H1 (cell line): ENCODE measurements at regions not wholly inside any gene's neighbourhood (a gene's known extent, or its start where the extent isn't known, plus 50 kb on each side); places are given as distances from the start of the nearest gene placed in this dataset.
A peak's percentile ranks its signal among the peaks of the same experiment; 100 is the strongest.

ENCODE experiments used
- CTCF ChIA-PET: fragments of 300-600 bp; sonication (Branson Sonifier 250); formaldehyde crosslinking; loops from one replicate; lab custom pipeline; 2021; ENCODE audit not compliant: partially characterized antibody; lab: Charles Lee
- POLR2A ChIA-PET: fragments of 300-600 bp; sonication (Branson Sonifier 250); formaldehyde crosslinking; loops from one replicate; lab custom pipeline; 2021; ENCODE audit warnings: inconsistent platforms; ENCODE audit not compliant: partially characterized antibody; lab: Charles Lee
- DNase-seq, 2 experiments: peaks; one replicate each; pipeline versions ENCODE4 v3.0.0 to v3.0.0-alpha.2; 2010 to 2022; ENCODE audit warnings: low spot score in 2 of 2, low read depth in 1 of 2, mixed read lengths in 1 of 2
- FAIRE-seq: peaks from 2 replicates; lab custom pipeline; 2011; peaks lifted over from hg19 to GRCh38; lab: Jason Lieb, UNC
- H2AFZ ChIP-seq: 2 replicates; pipeline ENCODE4 v1.8.1; 2012; ENCODE audit warnings: low read length, inconsistent platforms
- H2AK5ac ChIP-seq: 2 replicates; pipeline ENCODE4 v1.6.1; 2013; ENCODE audit warnings: low read depth, low read length
- H2BK120ac ChIP-seq: replicated peaks from 2 replicates; pipeline ENCODE3; 2013; ENCODE audit warnings: low read depth, low read length, inconsistent platforms
- H2BK12ac ChIP-seq: 2 replicates; pipeline ENCODE4 v1.6.1; 2013; ENCODE audit warnings: low read depth, low read length
- H2BK15ac ChIP-seq: 2 replicates; pipeline ENCODE4 v1.6.1; 2013; ENCODE audit warnings: low read length
- H2BK20ac ChIP-seq: 2 replicates; pipeline ENCODE4 v1.6.1; 2013; ENCODE audit warnings: low read length
- H2BK5ac ChIP-seq: 2 replicates; pipeline ENCODE4 v1.6.1; 2013; ENCODE audit warnings: low read depth, low read length
- H3K14ac ChIP-seq: 2 replicates; pipeline ENCODE4 v1.6.1; 2013; ENCODE audit warnings: inconsistent platforms; ENCODE audit not compliant: insufficient read length
- H3K18ac ChIP-seq: 2 replicates; pipeline ENCODE4 v1.6.1; 2013; ENCODE audit warnings: low read length; ENCODE audit errors: extremely low read depth
- H3K23ac ChIP-seq: 2 replicates; pipeline ENCODE4 v1.6.1; 2013; ENCODE audit warnings: inconsistent platforms; ENCODE audit not compliant: insufficient read length
- H3K23me2 ChIP-seq: 2 replicates; pipeline ENCODE4 v1.6.1; 2013; ENCODE audit warnings: low read depth, low read length
- H3K27ac ChIP-seq: 2 replicates; pipeline ENCODE4 v1.6.1; 2011; ENCODE audit warnings: low read depth, low read length, inconsistent platforms
- H3K27me3 ChIP-seq, 4 experiments: replicated peaks in 1 of 4; 1 replicate in 1 of 4; 2 replicates in 3 of 4; pipeline versions ENCODE4 v1.6.1 to v1.8.1; 2011 to 2013; ENCODE audit warnings: low read length in 3 of 4, mild to moderate bottlenecking in 3 of 4, inconsistent platforms in 2 of 4, mixed read lengths in 2 of 4, moderate library complexity in 1 of 4; ENCODE audit not compliant: control insufficient read depth in 3 of 4, insufficient read depth in 3 of 4; ENCODE audit errors: extremely low read depth in 1 of 4
- H3K36me3 ChIP-seq, 4 experiments: 2 replicates each; pipeline versions ENCODE4 v1.6.1 to v1.8.1; 2011 to 2013; ENCODE audit warnings: mild to moderate bottlenecking in 4 of 4, low read length in 3 of 4, moderate library complexity in 2 of 4, control low read depth in 1 of 4, inconsistent platforms in 1 of 4; ENCODE audit not compliant: insufficient read depth in 4 of 4, control insufficient read depth in 2 of 4
- H3K4ac ChIP-seq: replicated peaks from 2 replicates; pipeline ENCODE3; 2013; ENCODE audit warnings: low read length, low read depth, mixed read lengths, inconsistent platforms; ENCODE audit not compliant: insufficient read length
- H3K4me1 ChIP-seq, 4 experiments: replicated peaks in 1 of 4; 1 replicate in 1 of 4; 2 replicates in 3 of 4; pipeline versions ENCODE4 v1.6.1 to v1.8.1; 2011 to 2013; ENCODE audit warnings: low read length in 3 of 4, inconsistent platforms in 2 of 4, mixed read lengths in 1 of 4; ENCODE audit not compliant: insufficient read depth in 4 of 4, control insufficient read depth in 3 of 4
- H3K4me2 ChIP-seq, 2 experiments: 2 replicates each; pipeline versions ENCODE4 v1.6.1 to v1.8.1; 2011 to 2013; ENCODE audit warnings: low read depth in 2 of 2, low read length in 2 of 2, control low read depth in 1 of 2, inconsistent platforms in 1 of 2, mild to moderate bottlenecking in 1 of 2; ENCODE audit not compliant: insufficient read depth in 1 of 2
- H3K4me3 ChIP-seq, 4 experiments: fragments of 200-600, 300-600 bp in 1 of 4; sonication (generic), shearing (Covaris generic), sonication (Bioruptor Twin) in 1 of 4; 2 replicates each; pipeline versions ENCODE4 v1.5.1 to v1.8.1; 2011 to 2016; ENCODE audit warnings: low read length in 4 of 4, low read depth in 3 of 4, control low read depth in 2 of 4, inconsistent platforms in 2 of 4, mild to moderate bottlenecking in 2 of 4, mixed read lengths in 1 of 4, moderate library complexity in 1 of 4; ENCODE audit not compliant: insufficient read depth in 2 of 4; ENCODE audit errors: extremely low read depth in 1 of 4
- H3K56ac ChIP-seq: replicated peaks from 2 replicates; pipeline ENCODE3; 2013; ENCODE audit warnings: low read depth, mild to moderate bottlenecking, mixed read lengths, low read length, inconsistent platforms; ENCODE audit not compliant: insufficient read length
- H3K79me1 ChIP-seq: 2 replicates; pipeline ENCODE4 v1.6.1; 2013; ENCODE audit warnings: low read depth, low read length, control low read depth
- H3K79me2 ChIP-seq, 2 experiments: 2 replicates each; pipeline versions ENCODE4 v1.6.1 to v1.8.1; 2012 to 2013; ENCODE audit warnings: low read length in 2 of 2, mild to moderate bottlenecking in 2 of 2, inconsistent platforms in 1 of 2; ENCODE audit not compliant: insufficient read depth in 2 of 2, control insufficient read depth in 1 of 2
- H3K9ac ChIP-seq, 4 experiments: replicated peaks in 1 of 4; 1 replicate in 1 of 4; 2 replicates in 3 of 4; pipeline versions ENCODE4 v1.6.1 to v1.8.1; 2011 to 2013; ENCODE audit warnings: low read depth in 3 of 4, low read length in 3 of 4, control low read depth in 2 of 4, mild to moderate bottlenecking in 2 of 4, moderate library complexity in 2 of 4, inconsistent platforms in 1 of 4; ENCODE audit errors: extremely low read depth in 1 of 4
- H3K9me3 ChIP-seq, 2 experiments: 2 replicates each; pipeline versions ENCODE4 v1.6.1 to v1.8.1; 2012 to 2013; ENCODE audit warnings: mild to moderate bottlenecking in 2 of 2, moderate library complexity in 2 of 2, control low read depth in 1 of 2, inconsistent platforms in 1 of 2, low read depth in 1 of 2, low read length in 1 of 2, mixed read lengths in 1 of 2; ENCODE audit not compliant: insufficient read depth in 2 of 2
- H4K20me1 ChIP-seq, 2 experiments: replicated peaks in 1 of 2; 2 replicates each; pipeline versions ENCODE3 to v1.8.1; 2011 to 2013; ENCODE audit warnings: inconsistent platforms in 2 of 2, low read length in 2 of 2, mild to moderate bottlenecking in 1 of 2; ENCODE audit not compliant: insufficient read depth in 2 of 2, control insufficient read depth in 1 of 2
- H4K5ac ChIP-seq: 2 replicates; pipeline ENCODE4 v1.6.1; 2013; ENCODE audit warnings: low read length, low read depth, mixed read lengths, inconsistent platforms; ENCODE audit not compliant: insufficient read length
- H4K8ac ChIP-seq: 2 replicates; pipeline ENCODE4 v1.8.0; 2013; ENCODE audit warnings: mild to moderate bottlenecking, moderate library complexity, low read length, inconsistent platforms; ENCODE audit not compliant: insufficient read depth; ENCODE audit errors: extremely low read depth
- H4K91ac ChIP-seq: replicated peaks from 2 replicates; pipeline ENCODE3; 2013; ENCODE audit warnings: low read length, mixed read lengths, inconsistent platforms; ENCODE audit not compliant: insufficient read length
- CHD2 ChIP-seq: IDR thresholded peaks from 2 replicates; pipeline ENCODE4 v1.6.1; 2012; ENCODE audit warnings: low read length, improper control_type of control experiment
- CTCF ChIP-seq, 3 experiments: IDR thresholded peaks; 1 replicate in 2 of 3; 2 replicates in 1 of 3; pipeline versions ENCODE4 v1.5.1 to v1.6.1; 2011; ENCODE audit warnings: low read length in 3 of 3, mild to moderate bottlenecking in 3 of 3, inconsistent platforms in 2 of 3, low read depth in 1 of 3, moderate library complexity in 1 of 3; ENCODE audit not compliant: insufficient read depth in 1 of 3; ENCODE audit errors: control extremely low read depth in 1 of 3
- GTF2F1 ChIP-seq: IDR thresholded peaks from 2 replicates; pipeline ENCODE4 v1.6.1; 2012; ENCODE audit warnings: low read depth, low read length, improper control_type of control experiment, borderline replicate concordance
- POLR2AphosphoS5 ChIP-seq: IDR thresholded peaks from 2 replicates; pipeline ENCODE4 v1.6.1; 2011; ENCODE audit warnings: low read depth, low read length
- RFX5 ChIP-seq: IDR thresholded peaks from 2 replicates; pipeline ENCODE4 v1.6.1; 2011; ENCODE audit warnings: low read depth, low read length, improper control_type of control experiment, borderline replicate concordance
- RXRA ChIP-seq: IDR thresholded peaks from 2 replicates; pipeline ENCODE4 v1.6.1; 2011; ENCODE audit warnings: low read depth, mild to moderate bottlenecking, low read length, moderate library complexity; ENCODE audit not compliant: insufficient read depth
- SAP30 ChIP-seq: fragments of 300-600 bp; sonication (generic); IDR thresholded peaks from 2 replicates; pipeline ENCODE4 v1.7.1; 2012; ENCODE audit warnings: low read length, moderate library complexity, mild to moderate bottlenecking, inconsistent platforms; ENCODE audit not compliant: insufficient read depth, insufficient replicate concordance
- SIX5 ChIP-seq: IDR thresholded peaks from 2 replicates; pipeline ENCODE4 v1.6.1; 2011; ENCODE audit warnings: mild to moderate bottlenecking, low read depth, low read length
- SP2 ChIP-seq: IDR thresholded peaks from 2 replicates; pipeline ENCODE4 v1.6.1; 2012; ENCODE audit warnings: mild to moderate bottlenecking, low read length, inconsistent platforms
- ZNF274 ChIP-seq: IDR thresholded peaks from 2 replicates; pipeline ENCODE4 v1.7.0; 2012; ENCODE audit warnings: low read length, borderline replicate concordance; ENCODE audit errors: extremely low read depth
- WGBS, 2 experiments: shearing (Covaris generic) in 1 of 2; methylation state at CpG; one replicate each; pipeline versions ENCODE4 v1.1.6 to v1.1.7; 2013 to 2015; ENCODE audit warnings: low lambda C conversion rate in 2 of 2, mixed read lengths in 2 of 2, inconsistent platforms in 1 of 2, low coverage in 1 of 2, missing lambda C conversion rate in 1 of 2; ENCODE audit not compliant: insufficient replicate concordance in 2 of 2, insufficient coverage in 1 of 2, insufficient read length in 1 of 2; ENCODE audit errors: extremely low coverage in 1 of 2, missing lambda C conversion rate in 1 of 2; 5-methylcytosine and 5-hydroxymethylcytosine counted together

GRCh38 chr9:74284581-74285450 lies 212.3 kb upstream of the RORB start:
- CTCF ChIA-PET = interaction anchor here (0.6 to 1.4 kb wide), 4 partner anchors 95 to 726 kb away, joined by 3 read pairs; no protein-coding TSS in a partner anchor
- H3K23ac ChIP-seq = no peak overlapping the region
- H2AK5ac ChIP-seq = no peak overlapping the region
- H3K27ac ChIP-seq = no peak overlapping the region
- no peak overlapping the region for H4K8ac ChIP-seq
- no peak overlapping the region for H3K4me3 ChIP-seq
- H4K91ac ChIP-seq = no peak overlapping the region
- no peak overlapping the region for H3K18ac ChIP-seq
- no peak overlapping the region for H2AFZ ChIP-seq
- no peaks in the 10 kb centered on the region for H3K79me2 ChIP-seq
- no peak overlapping the region for H3K9ac ChIP-seq
- FAIRE-seq (no peak), DNase-seq (no peak)
- no peak overlapping the region for H3K4me2 ChIP-seq
- H3K56ac ChIP-seq = no peak overlapping the region
- 0 out of 2 replicates have a peak overlapping the region, but pooled peaks have one; percentile 22 for H2BK12ac ChIP-seq
- H3K27me3 ChIP-seq = peaks cover 0 to 1% (median 0%) of the 10 kb centered on the region in 4 experiments; a peak in 1 of 7 replicates
- no peak overlapping the region for H2BK5ac ChIP-seq
- no peak overlapping the region for H3K14ac ChIP-seq
- H3K36me3 ChIP-seq = no peaks in the 10 kb centered on the region
- H2BK15ac ChIP-seq = no peak overlapping the region
- no peaks in the 10 kb centered on the region for H3K9me3 ChIP-seq
- H3K79me1 ChIP-seq = no peaks in the 10 kb centered on the region
- POLR2A ChIA-PET = no interaction called here
- no peaks in the 10 kb centered on the region for H4K20me1 ChIP-seq
- H3K4me1 ChIP-seq = peaks cover 0 to 7% (median 3%) of the 10 kb centered on the region in 4 experiments; a peak in 3 of 7 replicates
- no peak overlapping the region for H4K5ac ChIP-seq
- no peak overlapping the region for H3K4ac ChIP-seq
- H3K23me2 ChIP-seq = no peaks in the 10 kb centered on the region
- no peak overlapping the region for H2BK20ac ChIP-seq
- H2BK120ac ChIP-seq = no peak overlapping the region
- 85% methylated on average over 11 of the region's 11 CpGs; no CpG with 5 or more reads in 1 of the 2 experiments for WGBS, 2 experiments
- TF ChIP-seq RFX5 = no peak
- no peak for TF ChIP-seq ZNF274
- TF ChIP-seq GTF2F1 = no peak
- no peak for TF ChIP-seq CHD2
- TF ChIP-seq RXRA = no peak
- no peak for TF ChIP-seq SAP30
- TF ChIP-seq POLR2AphosphoS5 = no peak
- no peak for TF ChIP-seq SIX5
- TF ChIP-seq SP2 = no peak
- no peak for TF ChIP-seq CTCF (IDR thresholded peaks at IDR 0.05; ENCODE audit: control extremely low read depth in 1 of 3, insufficient read depth in 1 of 3, low read depth in 1 of 3, low read length in 3 of 3)
